ENCODE measurements at regions not wholly inside any gene's neighbourhood (a gene's known extent, or its start where the extent isn't known, plus 50 kb on each side); places are given as distances from the start of the nearest gene placed in this dataset.

DNA sequence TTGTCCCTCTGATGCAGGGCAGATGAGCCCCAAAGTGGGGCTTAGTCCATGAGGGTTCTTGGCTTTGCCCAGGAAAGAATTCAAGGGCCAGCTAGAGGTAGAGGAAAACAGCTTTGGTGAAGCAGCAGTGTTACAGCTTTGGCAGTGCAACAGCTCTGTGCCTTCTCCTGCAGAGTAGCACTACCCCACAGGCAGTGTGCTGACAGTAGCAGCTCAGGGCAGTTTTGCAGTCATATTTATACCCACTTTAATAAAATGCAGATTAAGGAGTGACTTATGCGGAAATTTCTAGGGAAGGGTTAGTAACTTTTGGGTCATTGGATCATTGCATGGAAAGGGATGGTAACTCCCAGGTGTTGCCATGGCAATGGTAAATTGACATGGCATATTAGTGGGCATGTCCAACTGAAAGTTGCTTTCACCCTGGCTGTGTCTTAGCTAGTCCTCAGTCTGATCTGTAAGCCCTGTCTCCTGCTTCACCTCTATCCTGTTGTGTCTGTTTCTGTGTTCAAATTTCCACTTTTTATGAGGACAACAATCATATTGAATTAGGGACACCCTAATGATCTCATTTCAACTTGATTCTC, 241.3 kb upstream of the C2CD4B start:
- Histone ChIP-seq H3K27ac (peak overlapping the region in 1 of 2 donors; percentile 37), H3K4me3 (no peak overlapping the region), H3K36me3 (no peaks in the 10 kb centered on the region), H3K9me3 (no peaks in the 10 kb centered on the region), H3K4me1 (peaks cover 4 to 31% of the 10 kb centered on the region in 2 donors), H3K27me3 (no peaks in the 10 kb centered on the region)
- intact Hi-C loops (cut with DNase I), result no loop called here
- no peak for DNase-seq (ENCODE audit: low spot score in 2 of 2)
- no peak for TF ChIP-seq CTCF (IDR thresholded peaks at IDR 0.05)

DNA sequence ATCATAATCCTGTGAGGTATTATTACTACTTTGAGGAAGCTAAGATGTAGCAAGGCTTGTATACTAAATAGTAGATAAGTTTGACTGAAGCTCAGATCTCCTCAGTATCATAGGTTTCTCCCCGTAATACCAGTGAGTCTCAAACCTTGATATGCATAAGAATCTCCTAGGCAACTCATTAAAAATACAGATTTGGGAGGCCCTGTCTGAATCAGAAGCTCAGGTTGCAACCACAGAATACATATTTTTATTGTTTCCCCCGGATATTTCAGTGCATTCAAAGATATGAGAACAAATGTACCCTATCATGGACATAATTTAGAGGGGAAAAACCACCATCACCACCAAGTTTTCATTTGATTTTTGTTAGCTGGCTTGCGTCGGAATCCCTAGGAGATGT, 242.1 kb upstream of the C2CD4B start:
- no peak for DNase-seq (ENCODE audit: low spot score in 2 of 2)
- H3K4me3 ChIP-seq, result no peak overlapping the region
- peaks cover 4 to 25% of the 10 kb centered on the region in 2 donors for H3K4me1 ChIP-seq
- H3K27me3 ChIP-seq, result no peaks in the 10 kb centered on the region
- intact Hi-C loops (cut with DNase I), result no loop called here
- no peak for TF ChIP-seq CTCF (IDR thresholded peaks at IDR 0.05)
- H3K27ac ChIP-seq, result no peak overlapping the region
- no peaks in the 10 kb centered on the region for H3K36me3 ChIP-seq
- H3K9me3 ChIP-seq, result no peaks in the 10 kb centered on the region

DNA sequence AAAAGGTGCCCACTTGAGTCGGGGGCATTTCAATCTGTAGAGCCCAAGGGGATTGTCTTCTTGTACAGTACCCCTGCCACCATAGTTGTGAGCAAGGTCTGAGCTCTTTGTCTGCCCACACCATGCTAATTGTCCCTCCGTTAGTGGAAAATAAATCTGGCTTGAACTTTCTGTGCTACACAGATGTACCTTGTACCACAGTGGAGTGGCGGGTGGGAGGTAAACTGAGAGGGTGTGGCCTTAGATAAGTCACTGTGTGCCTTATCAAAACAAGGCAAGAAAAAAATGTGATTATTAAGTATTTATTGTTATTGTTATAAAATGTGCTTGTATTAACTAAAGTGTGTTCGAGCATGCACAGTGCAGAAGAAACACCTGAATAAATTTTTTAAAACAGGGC, 242.9 kb upstream of the C2CD4B start:
- no peaks in the 10 kb centered on the region for H3K36me3 ChIP-seq
- DNase-seq (ENCODE audit: low spot score in 2 of 2), result no peak
- no peak for TF ChIP-seq CTCF (IDR thresholded peaks at IDR 0.05)
- peaks cover 1 to 24% of the 10 kb centered on the region in 2 donors for H3K4me1 ChIP-seq
- no peaks in the 10 kb centered on the region for H3K9me3 ChIP-seq
- intact Hi-C loops (cut with DNase I), result no loop called here
- H3K4me3 ChIP-seq, result no peak overlapping the region
- H3K27ac ChIP-seq, result no peak overlapping the region
- no peaks in the 10 kb centered on the region for H3K27me3 ChIP-seq

DNA sequence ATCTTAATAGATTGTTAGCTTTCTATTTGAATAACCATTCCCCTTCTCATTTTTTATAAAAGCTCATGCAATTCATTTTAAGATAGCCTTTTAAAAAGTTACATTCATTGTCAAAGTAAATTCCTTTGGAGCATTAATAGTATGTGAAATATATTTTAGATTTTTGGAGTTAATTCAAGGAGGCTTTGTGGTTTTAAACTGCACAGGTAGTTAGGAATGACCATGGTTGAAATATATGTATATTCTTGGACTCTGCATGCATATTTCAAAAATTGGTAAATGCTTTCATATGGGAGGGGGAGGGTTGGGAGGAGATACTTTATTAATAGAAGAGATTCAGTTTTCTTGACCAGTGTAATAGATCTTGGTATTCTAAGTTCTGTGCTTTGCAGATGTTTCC, 244.4 kb upstream of the C2CD4B start:
- DNase-seq (ENCODE audit: low spot score in 2 of 2), result no peak
- intact Hi-C loops (cut with DNase I), result no loop called here
- Histone ChIP-seq H3K27me3 (no peaks in the 10 kb centered on the region), H3K9me3 (no peaks in the 10 kb centered on the region), H3K4me1 (peaks cover 3 to 21% of the 10 kb centered on the region in 2 donors), H3K27ac (no peak overlapping the region), H3K4me3 (no peak overlapping the region), H3K36me3 (no peaks in the 10 kb centered on the region)
- no peak for TF ChIP-seq CTCF (IDR thresholded peaks at IDR 0.05)

DNA sequence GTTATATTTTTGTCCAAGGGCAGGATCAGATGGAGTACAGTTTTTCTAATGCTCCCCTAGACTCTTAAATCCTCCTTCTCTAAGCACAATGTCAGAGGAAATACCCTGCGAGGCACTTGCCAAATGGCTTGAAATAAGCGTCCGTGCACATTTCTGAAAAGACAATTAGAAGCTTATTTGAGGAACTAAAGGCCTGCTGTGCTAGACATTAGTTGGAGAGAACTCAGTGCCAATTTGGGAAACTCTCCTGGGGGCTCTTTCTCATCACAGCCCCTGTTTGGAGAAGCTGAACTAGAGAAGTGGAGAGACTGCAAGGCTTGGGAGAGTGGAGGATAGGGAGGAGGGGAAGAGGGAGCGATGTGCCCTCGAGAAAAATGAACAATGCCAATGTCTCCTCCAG, 247.6 kb upstream of the C2CD4B start:
- no peaks in the 10 kb centered on the region for H3K9me3 ChIP-seq
- no peak overlapping the region for H3K4me3 ChIP-seq
- DNase-seq (ENCODE audit: low spot score in 2 of 2), result no peak
- peaks cover 8 to 42% of the 10 kb centered on the region in 2 donors for H3K4me1 ChIP-seq
- no peak for TF ChIP-seq CTCF (IDR thresholded peaks at IDR 0.05)
- no peaks in the 10 kb centered on the region for H3K27me3 ChIP-seq
- intact Hi-C loops (cut with DNase I), result no loop called here
- H3K36me3 ChIP-seq, result no peaks in the 10 kb centered on the region
- H3K27ac ChIP-seq, result peak overlapping the region in 1 of 2 donors; percentile 59

DNA sequence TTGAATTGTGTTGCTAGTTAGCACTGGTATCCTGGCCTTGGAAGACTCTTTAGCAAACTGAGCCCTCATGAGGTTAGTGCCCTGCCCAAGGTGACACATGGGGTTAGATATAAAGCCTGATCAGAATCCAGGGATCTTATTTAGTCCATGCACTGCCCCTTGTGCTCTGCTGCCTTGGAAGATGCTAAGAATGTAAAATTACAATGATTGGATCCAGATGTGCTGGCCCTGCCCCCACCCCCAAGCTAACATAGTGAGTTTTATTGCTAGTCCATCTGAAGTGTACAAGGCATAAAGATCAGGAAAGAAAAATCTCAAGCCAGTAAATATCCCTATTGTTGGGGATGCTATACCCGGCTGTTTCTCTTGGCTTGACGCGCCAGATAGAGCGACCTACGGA, 248.1 kb upstream of the C2CD4B start:
- Histone ChIP-seq H3K27ac (no peak overlapping the region), H3K4me3 (no peak overlapping the region), H3K9me3 (no peaks in the 10 kb centered on the region), H3K4me1 (peaks cover 8 to 44% of the 10 kb centered on the region in 2 donors), H3K27me3 (no peaks in the 10 kb centered on the region), H3K36me3 (no peaks in the 10 kb centered on the region)
- no peak for TF ChIP-seq CTCF (IDR thresholded peaks at IDR 0.05)
- DNase-seq (ENCODE audit: low spot score in 2 of 2), result no peak
- intact Hi-C loops (cut with DNase I), result no loop called here

All from ascending aorta (tissue), 2 donors.